IMR-90 (cell line): ENCODE measurements at regions not wholly inside any gene's neighbourhood (a gene's known extent, or its start where the extent isn't known, plus 50 kb on each side); places are given as distances from the start of the nearest gene placed in this dataset.

ENCODE experiments used
- ATAC-seq: fragments of 200-7000 bp; cut with Tn5 transposase; 2 replicates; pipeline ENCODE4 v1.9.1; 2020; ENCODE audit warnings: low read depth, mild to moderate bottlenecking, moderate library complexity
- BruUV-seq: library from RNA; stranded (reverse); fragments of 400-500 nt; replicated peaks from 2 replicates; lab custom pipeline; 2021; lab: Mats Ljungman, UMichigan
- CTCF ChIA-PET: fragments of 300-600 bp; formaldehyde crosslinking; extraction: SDS; loops from one replicate; lab custom pipeline; 2021; ENCODE audit warnings: antibody characterized with exemption; lab: Yijun Ruan, JAX
- POLR2A ChIA-PET: fragments of 300-600 bp; sonication (Branson Sonifier 250); formaldehyde crosslinking; loops from one replicate; lab custom pipeline; 2022; ENCODE audit warnings: antibody characterized with exemption; ENCODE audit not compliant: unreplicated experiment; lab: Charles Lee
- DNase-seq: peaks from one replicate; pipeline ENCODE4 v3.0.0; 2013
- H2AFZ ChIP-seq: replicated peaks from 2 replicates; pipeline ENCODE3; 2013; ENCODE audit warnings: low read length, mild to moderate bottlenecking; ENCODE audit not compliant: poor library complexity
- H2AK5ac ChIP-seq: 2 replicates; pipeline ENCODE4 v1.6.1; 2013; ENCODE audit warnings: low read depth, low read length, inconsistent platforms
- H2AK9ac ChIP-seq: replicated peaks from 2 replicates; pipeline ENCODE3; 2013; ENCODE audit warnings: mild to moderate bottlenecking, low read depth, low read length, moderate library complexity; ENCODE audit not compliant: poor library complexity
- H2BK120ac ChIP-seq: 2 replicates; pipeline ENCODE4 v1.6.1; 2013; ENCODE audit warnings: low read depth, low read length, inconsistent platforms
- H2BK15ac ChIP-seq: 3 replicates; pipeline ENCODE4 v1.6.1; 2013; ENCODE audit warnings: low read depth, low read length, inconsistent platforms
- H2BK20ac ChIP-seq: 2 replicates; pipeline ENCODE4 v1.6.1; 2013; ENCODE audit warnings: low read depth, mild to moderate bottlenecking, inconsistent platforms, low read length, moderate library complexity
- H2BK5ac ChIP-seq: 2 replicates; pipeline ENCODE4 v1.6.1; 2013; ENCODE audit warnings: mild to moderate bottlenecking, low read depth, low read length, inconsistent platforms; ENCODE audit not compliant: poor library complexity, severe bottlenecking
- H3K14ac ChIP-seq: replicated peaks from 2 replicates; pipeline ENCODE4 v1.6.1; 2013; ENCODE audit warnings: low read depth, low read length, inconsistent platforms
- H3K18ac ChIP-seq: 2 replicates; pipeline ENCODE4 v1.6.1; 2013; ENCODE audit warnings: low read depth, low read length, control low read depth
- H3K23ac ChIP-seq: 2 replicates; pipeline ENCODE4 v1.6.1; 2013; ENCODE audit warnings: low read depth, low read length, inconsistent platforms
- H3K27ac ChIP-seq: 2 replicates; pipeline ENCODE4 v1.5.1; 2013; ENCODE audit warnings: mild to moderate bottlenecking, control low read depth, low read length; ENCODE audit not compliant: insufficient read depth
- H3K27me3 ChIP-seq: 2 replicates; pipeline ENCODE4 v1.6.1; 2013; ENCODE audit warnings: low read length; ENCODE audit not compliant: control insufficient read depth, insufficient read depth
- H3K36me3 ChIP-seq: 2 replicates; pipeline ENCODE4 v1.6.1; 2013; ENCODE audit warnings: low read length, mixed read lengths; ENCODE audit not compliant: control insufficient read depth, insufficient read depth
- H3K4ac ChIP-seq: 2 replicates; pipeline ENCODE4 v1.6.1; 2013; ENCODE audit warnings: low read depth, low read length, inconsistent platforms
- H3K4me1 ChIP-seq: 2 replicates; pipeline ENCODE4 v1.6.1; 2013; ENCODE audit warnings: low read length, mixed read lengths; ENCODE audit not compliant: control insufficient read depth, insufficient read depth
- H3K4me2 ChIP-seq: 2 replicates; pipeline ENCODE4 v1.6.1; 2013; ENCODE audit warnings: low read depth, mild to moderate bottlenecking, control low read depth, low read length, moderate library complexity
- H3K4me3 ChIP-seq: 2 replicates; pipeline ENCODE4 v1.5.1; 2013; ENCODE audit warnings: low read depth, mild to moderate bottlenecking, control low read depth, low read length, moderate library complexity; ENCODE audit not compliant: insufficient read depth
- H3K56ac ChIP-seq: 2 replicates; pipeline ENCODE4 v1.6.1; 2013; ENCODE audit warnings: low read length, inconsistent platforms; ENCODE audit not compliant: insufficient read depth; ENCODE audit errors: extremely low read depth
- H3K79me1 ChIP-seq, 2 experiments: 2 replicates each; pipeline ENCODE4 v1.6.1; 2013; ENCODE audit warnings: low read length in 2 of 2, inconsistent platforms in 1 of 2, low read depth in 1 of 2
- H3K9ac ChIP-seq: 2 replicates; pipeline ENCODE4 v1.6.1; 2013; ENCODE audit warnings: low read depth, low read length, control low read depth
- H3K9me1 ChIP-seq: 2 replicates; pipeline ENCODE4 v1.6.1; 2013; ENCODE audit warnings: low read length, inconsistent platforms; ENCODE audit not compliant: insufficient read depth
- H3K9me3 ChIP-seq: 2 replicates; pipeline ENCODE4 v1.6.1; 2013; ENCODE audit warnings: low read length; ENCODE audit not compliant: control insufficient read depth, insufficient read depth
- H4K20me1 ChIP-seq: 2 replicates; pipeline ENCODE4 v1.6.1; 2013; ENCODE audit warnings: low read length, inconsistent platforms; ENCODE audit not compliant: insufficient read depth
- H4K5ac ChIP-seq: 2 replicates; pipeline ENCODE4 v1.6.1; 2013; ENCODE audit warnings: mild to moderate bottlenecking, low read depth, low read length, control low read depth
- H4K8ac ChIP-seq, 2 experiments: 2 replicates each; pipeline ENCODE4 v1.6.1; 2013; ENCODE audit warnings: low read depth in 2 of 2, low read length in 2 of 2, control low read depth in 1 of 2, inconsistent platforms in 1 of 2
- H4K91ac ChIP-seq: 2 replicates; pipeline ENCODE4 v1.6.1; 2013; ENCODE audit warnings: low read depth, low read length, inconsistent platforms; ENCODE audit not compliant: insufficient read depth
- BHLHE40 ChIP-seq: fragments of 150-350 bp; IDR thresholded peaks from 2 replicates; pipeline ENCODE4 v1.6.1; 2016; ENCODE audit warnings: mild to moderate bottlenecking, low read depth, low read length
- CEBPB ChIP-seq: IDR thresholded peaks from 2 replicates; pipeline ENCODE4 v1.6.1; 2012; ENCODE audit warnings: low read depth, low read length, improper control_type of control experiment
- MAFK ChIP-seq: IDR thresholded peaks from 2 replicates; pipeline ENCODE4 v1.6.1; 2012; ENCODE audit warnings: low read depth, low read length, improper control_type of control experiment
- RAD21 ChIP-seq: IDR thresholded peaks from 2 replicates; pipeline ENCODE4 v1.6.1; 2012; ENCODE audit warnings: low read length, improper control_type of control experiment
- RCOR1 ChIP-seq: IDR thresholded peaks from 2 replicates; pipeline ENCODE4 v1.6.1; 2012; ENCODE audit warnings: mild to moderate bottlenecking, low read length, improper control_type of control experiment; ENCODE audit not compliant: insufficient replicate concordance
- RFX5 ChIP-seq: IDR thresholded peaks from 2 replicates; pipeline ENCODE4 v1.8.0; 2012; ENCODE audit warnings: low read depth, mild to moderate bottlenecking, low read length, moderate library complexity
- WGBS, 2 experiments: methylation state at CpG; one replicate each; pipeline versions ENCODE4 v1.1.5 to v1.1.7; 2013; ENCODE audit warnings: missing lambda C conversion rate in 2 of 2; ENCODE audit not compliant: insufficient read length in 1 of 2; ENCODE audit errors: extremely low coverage in 2 of 2; 5-methylcytosine and 5-hydroxymethylcytosine counted together
- dilution Hi-C: fragments of 300-500 bp; cut with HindIII; formaldehyde crosslinking; loops from one replicate; pipeline ENCODE4 v1.14.3; 2018; ENCODE audit warnings: low sequenced_read_pairs; ENCODE audit not compliant: unreplicated experiment
- in situ Hi-C: fragments of 300-500 bp; cut with MboI; formaldehyde crosslinking; loops from 3 replicates; pipeline ENCODE4 v1.14.3; 2019; ENCODE audit warnings: low sequenced_read_pairs, inconsistent platforms, mixed read lengths
- intact Hi-C: fragments of 100-400 bp; cut with micrococcal nuclease; formaldehyde crosslinking; loops from 2 replicates; pipeline ENCODE4 v1.10.0; 2022
- TF ChIP-seq, protein P1 (sequence below): fragments of 150-350 bp; IDR thresholded peaks from 2 replicates; pipeline ENCODE4 v1.6.1; 2016; ENCODE audit warnings: low read depth, mild to moderate bottlenecking, low read length, moderate library complexity, borderline replicate concordance
- TF ChIP-seq, protein P2 (sequence below): fragments of 150-350 bp; IDR thresholded peaks from 2 replicates; pipeline ENCODE4 v1.6.1; 2017; ENCODE audit warnings: mild to moderate bottlenecking, antibody characterized with exemption, low read length, low read depth

DNA sequence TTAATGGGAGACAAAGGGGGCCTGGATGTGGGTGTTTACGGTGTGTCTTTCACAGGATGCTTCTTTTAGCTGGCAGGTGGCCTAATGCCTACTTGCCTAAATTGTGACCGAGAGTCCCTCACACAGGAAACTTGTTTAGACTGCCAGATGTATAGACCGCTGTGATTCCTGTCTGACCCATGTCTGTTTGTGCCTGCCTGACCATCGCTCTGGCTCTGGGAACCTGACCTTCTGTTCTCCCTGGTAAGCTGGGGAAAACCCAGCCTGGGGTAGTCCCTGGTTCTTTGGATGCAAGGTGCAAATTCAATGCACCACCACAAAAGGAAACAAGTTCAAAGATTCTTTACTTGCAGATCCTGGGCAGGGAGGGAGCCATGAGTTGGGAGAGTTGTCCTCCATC is 68.4 kb downstream of the DMRTA2 start:
- H3K79me1 ChIP-seq = no peaks in the 10 kb centered on the region
- no peak overlapping the region for H3K4ac ChIP-seq
- no peak overlapping the region for H3K23ac ChIP-seq
- H4K8ac ChIP-seq = no peak overlapping the region
- H3K27me3 ChIP-seq = no peaks in the 10 kb centered on the region
- BruUV-seq = no TSS peak
- H2BK20ac ChIP-seq = no peak overlapping the region
- H4K20me1 ChIP-seq = no peaks in the 10 kb centered on the region
- in situ Hi-C loops (loop anchor here (25.0 kb wide), 1 partner anchor 832 kb away; no protein-coding TSS in a partner anchor), dilution Hi-C loops (no loop called here), intact Hi-C loops (no loop called here)
- H4K5ac ChIP-seq = no peak overlapping the region
- H3K14ac ChIP-seq = no peak overlapping the region
- no peaks in the 10 kb centered on the region for H3K9me1 ChIP-seq
- H2BK120ac ChIP-seq = no peak overlapping the region
- WGBS, 2 experiments = no CpG with 5 or more reads among the region's 4 CpGs
- no peaks in the 10 kb centered on the region for H3K4me1 ChIP-seq
- H3K27ac ChIP-seq = no peak overlapping the region
- TF ChIP-seq RCOR1 (no peak), MAFK (no peak), BHLHE40 (no peak), CEBPB (no peak), RAD21 (no peak), RFX5 (no peak)
- TF ChIP-seq, protein P1, sequence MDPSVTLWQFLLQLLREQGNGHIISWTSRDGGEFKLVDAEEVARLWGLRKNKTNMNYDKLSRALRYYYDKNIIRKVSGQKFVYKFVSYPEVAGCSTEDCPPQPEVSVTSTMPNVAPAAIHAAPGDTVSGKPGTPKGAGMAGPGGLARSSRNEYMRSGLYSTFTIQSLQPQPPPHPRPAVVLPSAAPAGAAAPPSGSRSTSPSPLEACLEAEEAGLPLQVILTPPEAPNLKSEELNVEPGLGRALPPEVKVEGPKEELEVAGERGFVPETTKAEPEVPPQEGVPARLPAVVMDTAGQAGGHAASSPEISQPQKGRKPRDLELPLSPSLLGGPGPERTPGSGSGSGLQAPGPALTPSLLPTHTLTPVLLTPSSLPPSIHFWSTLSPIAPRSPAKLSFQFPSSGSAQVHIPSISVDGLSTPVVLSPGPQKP = no peak
- TF ChIP-seq, protein P2, sequence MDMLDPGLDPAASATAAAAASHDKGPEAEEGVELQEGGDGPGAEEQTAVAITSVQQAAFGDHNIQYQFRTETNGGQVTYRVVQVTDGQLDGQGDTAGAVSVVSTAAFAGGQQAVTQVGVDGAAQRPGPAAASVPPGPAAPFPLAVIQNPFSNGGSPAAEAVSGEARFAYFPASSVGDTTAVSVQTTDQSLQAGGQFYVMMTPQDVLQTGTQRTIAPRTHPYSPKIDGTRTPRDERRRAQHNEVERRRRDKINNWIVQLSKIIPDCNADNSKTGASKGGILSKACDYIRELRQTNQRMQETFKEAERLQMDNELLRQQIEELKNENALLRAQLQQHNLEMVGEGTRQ = no peak
- no peak overlapping the region for H4K91ac ChIP-seq
- H2AK9ac ChIP-seq = no peak overlapping the region
- H3K9me3 ChIP-seq = no peaks in the 10 kb centered on the region
- no peak for ATAC-seq
- no peak overlapping the region for H3K4me3 ChIP-seq
- no peak overlapping the region for H2AFZ ChIP-seq
- H2BK15ac ChIP-seq = no peak overlapping the region
- ChIA-PET POLR2A (no interaction called here), CTCF (interaction anchor here (1.5 kb wide), 1 partner anchor 12 kb away, joined by 3 read pairs; no protein-coding TSS in a partner anchor)
- no peak overlapping the region for H2AK5ac ChIP-seq
- no peak overlapping the region for H3K4me2 ChIP-seq
- no peak overlapping the region for H3K9ac ChIP-seq
- no peak overlapping the region for H3K18ac ChIP-seq
- H3K56ac ChIP-seq = no peak overlapping the region
- no peak for DNase-seq
- H3K36me3 ChIP-seq = no peaks in the 10 kb centered on the region
- no peak overlapping the region for H2BK5ac ChIP-seq
